Activated CD8-positive, alpha-beta memory T cell treated with anti-CD3 and anti-CD28 coated beads for 24 hours (primary cell): ENCODE measurements at regions not wholly inside any gene's neighbourhood (a gene's known extent, or its start where the extent isn't known, plus 50 kb on each side); places are given as distances from the start of the nearest gene placed in this dataset.

Experiments
- DNase-seq: peaks from one replicate; pipeline ENCODE4 v3.0.0-alpha.2; 2020

DNA sequence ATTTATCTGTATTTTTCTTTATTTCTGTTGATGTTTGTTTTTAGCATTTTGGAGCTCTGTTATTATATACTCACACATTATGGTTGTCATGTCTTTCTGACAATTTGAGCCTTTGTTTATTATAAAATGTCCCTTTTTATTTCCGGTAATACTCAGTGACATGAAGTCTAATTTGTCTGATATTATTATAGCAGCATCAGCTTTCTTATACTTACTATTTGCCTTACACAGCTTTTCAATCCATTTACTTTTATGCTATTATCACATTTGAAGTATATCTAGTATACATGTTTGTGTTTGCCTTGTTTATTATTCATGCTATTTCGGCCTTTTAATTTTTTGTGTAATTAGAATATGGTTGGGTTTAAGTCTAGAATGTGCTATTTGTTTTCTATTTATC, 430.6 kb upstream of the FANCL start:
- no peak for DNase-seq

DNA sequence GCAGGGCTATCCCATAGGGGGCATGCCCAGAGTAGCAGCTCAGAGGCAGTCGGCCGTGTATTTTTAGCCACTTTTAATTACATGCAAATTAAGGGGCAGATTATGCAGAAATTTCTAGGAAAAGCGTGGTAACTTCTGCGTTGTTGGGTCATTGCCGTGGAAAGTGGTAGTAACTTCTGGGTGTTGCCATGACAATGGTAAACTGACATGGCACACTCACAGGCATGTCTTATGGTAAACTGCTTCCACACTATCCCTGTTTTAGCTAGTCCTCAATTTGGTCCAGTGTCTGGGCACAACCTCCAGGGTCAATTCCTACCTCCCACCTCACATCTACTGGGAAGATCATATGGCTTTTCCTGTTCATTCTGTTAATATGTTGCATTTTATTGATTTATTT, 428.9 kb upstream of the FANCL start:
- DNase-seq, result no peak

DNA sequence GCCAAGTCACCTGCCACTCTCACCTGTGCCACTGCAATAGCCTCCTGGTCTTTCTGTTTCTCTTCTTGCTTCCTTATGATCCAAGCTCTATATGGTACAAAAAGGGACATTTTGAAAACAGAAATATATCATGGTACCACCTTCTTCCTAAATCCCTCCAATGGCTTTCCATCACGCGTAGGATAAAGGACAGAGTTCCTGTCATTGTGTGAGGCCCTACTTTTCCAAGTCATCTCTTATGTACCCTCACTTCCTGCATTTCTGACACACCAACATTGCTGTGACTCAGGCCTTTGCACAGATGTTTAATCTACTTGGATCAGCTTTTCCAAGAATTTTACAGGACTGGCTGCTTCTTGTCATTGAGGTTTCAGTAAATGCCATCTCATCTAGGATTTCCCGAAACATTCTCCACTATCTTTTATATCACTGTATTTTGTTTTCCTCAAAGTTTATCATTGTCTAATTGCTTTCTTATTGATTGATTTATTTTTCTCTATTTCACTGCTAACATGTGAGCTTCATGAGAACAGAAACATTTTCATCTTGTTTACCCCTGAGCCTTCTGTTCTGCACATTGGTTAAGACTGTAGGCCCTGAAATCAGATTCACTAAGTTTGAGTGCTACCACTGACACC, 426.1 kb upstream of the FANCL start:
- no peak for DNase-seq

DNA sequence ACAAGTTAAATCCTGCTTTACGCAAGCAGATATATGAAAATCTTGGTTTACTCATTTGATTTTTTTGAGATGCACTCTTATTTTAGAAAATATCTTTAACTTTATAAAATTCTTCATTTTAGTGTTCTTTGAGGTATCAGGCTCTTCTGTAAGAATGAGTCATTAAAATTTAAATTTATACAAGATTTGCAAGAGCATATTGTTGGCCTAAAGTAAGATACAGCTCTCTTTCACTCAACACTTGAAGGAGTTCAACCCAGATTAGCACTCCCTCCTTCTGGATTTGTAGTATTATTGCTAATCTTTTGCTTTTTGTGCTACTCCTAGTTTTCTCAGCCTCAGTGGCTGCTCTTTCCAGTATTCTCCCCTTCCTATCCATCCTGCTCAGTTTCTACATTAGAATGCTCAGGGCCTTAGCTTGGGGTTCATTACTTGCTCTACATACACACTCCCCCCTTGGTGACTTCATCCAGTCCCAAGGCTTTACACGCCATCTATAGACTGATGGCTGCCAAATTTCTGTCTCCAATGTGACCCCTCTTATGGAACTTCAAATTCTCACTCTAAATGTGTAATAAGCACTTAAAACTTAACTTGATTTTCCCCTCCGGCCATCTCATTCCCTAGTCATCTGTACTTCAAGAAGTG, 425.3 kb upstream of the FANCL start:
- no peak for DNase-seq

DNA sequence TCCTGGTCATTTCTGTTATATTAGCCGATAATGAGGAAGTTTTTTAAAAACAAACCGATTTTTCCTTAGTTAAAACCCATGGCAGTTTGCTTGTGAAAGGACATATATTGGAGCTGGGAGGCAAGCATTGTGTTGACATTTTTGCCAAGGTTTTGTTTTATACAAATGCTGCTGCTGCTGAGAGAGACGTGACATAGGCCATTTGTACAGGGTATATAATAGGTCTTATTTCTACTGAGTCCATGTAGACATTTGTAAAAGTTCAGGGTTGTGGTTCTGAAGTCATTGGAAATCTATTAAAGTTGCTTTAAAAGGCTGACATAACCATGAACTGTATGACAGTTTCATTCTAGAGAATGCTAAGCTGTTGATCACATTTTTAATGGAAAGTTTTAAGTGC, 424.0 kb upstream of the FANCL start:
- no peak for DNase-seq

DNA sequence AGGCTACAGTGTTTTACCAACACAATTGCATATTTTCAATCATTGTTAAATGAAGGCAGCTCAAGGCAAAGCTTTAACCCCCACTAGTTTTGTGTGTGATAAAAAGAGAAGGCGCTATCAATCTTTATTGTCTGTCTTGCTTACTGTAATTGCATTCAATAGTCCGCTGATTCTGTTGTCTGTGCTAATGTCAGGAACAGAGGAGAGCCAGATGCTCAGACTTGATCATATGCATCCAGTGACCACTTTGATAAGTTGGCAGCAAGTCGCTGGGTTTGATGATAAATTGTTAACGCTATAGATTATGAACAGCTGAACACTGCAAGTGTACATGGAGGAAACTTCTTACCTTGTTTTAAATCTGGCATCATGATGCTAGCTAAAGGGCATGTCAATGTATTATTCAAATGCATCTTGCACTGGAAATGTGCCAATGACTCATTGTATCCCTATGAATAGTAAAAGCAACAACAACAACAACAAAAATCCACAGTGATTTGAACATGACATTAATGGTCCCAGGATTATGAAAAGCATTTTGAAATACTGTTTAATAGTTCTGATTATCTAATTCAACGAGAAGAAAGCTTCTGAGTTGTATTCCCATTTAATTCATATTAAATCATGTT, 423.5 kb upstream of the FANCL start:
- no peak for DNase-seq

DNA sequence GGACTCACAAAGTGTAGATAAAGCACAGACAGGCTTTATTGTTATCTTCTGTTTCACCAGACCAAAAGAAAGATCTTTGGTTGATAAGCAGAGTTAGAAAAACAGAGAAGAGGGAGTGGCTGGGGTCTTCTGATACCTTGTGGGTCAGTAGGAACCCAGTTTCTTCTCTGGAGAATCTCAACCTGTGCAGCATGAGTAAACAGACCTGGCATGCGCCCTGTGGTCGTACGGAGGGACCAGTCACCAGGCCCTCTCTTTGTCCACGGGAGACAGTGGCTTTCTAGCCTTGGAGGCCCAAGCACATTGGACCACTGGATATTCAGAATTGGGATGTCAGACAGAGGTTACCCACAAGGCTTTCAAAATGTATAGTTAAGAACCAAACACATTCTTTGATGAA, 418.9 kb upstream of the FANCL start:
- no peak for DNase-seq

DNA sequence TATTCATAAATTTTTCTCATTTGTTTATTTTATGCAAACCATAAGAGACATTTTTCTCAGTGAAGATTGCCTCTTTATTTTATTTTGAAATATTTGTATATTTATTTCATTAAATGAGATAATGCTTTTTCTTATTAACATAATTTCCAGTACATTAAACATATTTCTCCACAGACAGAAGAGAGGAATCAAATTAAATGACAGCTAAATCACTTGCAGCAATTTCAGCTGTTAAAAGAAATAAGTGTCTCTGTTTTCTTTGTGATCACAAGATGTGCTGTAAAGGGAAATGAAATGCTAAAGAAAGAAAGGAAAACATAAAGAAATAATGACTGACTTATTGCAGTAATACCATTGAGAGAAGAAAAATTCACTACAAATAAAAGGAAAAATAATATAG, 414.0 kb upstream of the FANCL start:
- no peak for DNase-seq

DNA sequence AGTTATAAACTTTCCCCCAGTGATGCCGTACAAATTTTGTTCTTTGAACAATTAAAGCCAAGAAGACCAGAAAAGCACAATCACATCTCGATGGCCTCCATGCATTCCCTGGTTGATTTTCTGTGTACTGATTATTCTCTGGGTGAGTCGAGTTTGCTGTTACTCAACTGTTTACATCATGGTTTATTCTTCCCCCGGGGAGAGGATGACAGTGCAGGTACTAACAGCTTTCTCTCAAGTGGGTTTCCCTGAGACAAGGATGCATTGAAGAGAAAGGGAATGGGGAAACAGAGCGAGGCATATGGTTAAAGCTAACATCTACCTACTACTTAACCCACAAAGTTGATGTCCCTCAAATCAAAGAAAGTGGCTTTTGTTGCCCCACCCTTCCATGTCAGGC, 410.8 kb upstream of the FANCL start:
- no peak for DNase-seq

DNA sequence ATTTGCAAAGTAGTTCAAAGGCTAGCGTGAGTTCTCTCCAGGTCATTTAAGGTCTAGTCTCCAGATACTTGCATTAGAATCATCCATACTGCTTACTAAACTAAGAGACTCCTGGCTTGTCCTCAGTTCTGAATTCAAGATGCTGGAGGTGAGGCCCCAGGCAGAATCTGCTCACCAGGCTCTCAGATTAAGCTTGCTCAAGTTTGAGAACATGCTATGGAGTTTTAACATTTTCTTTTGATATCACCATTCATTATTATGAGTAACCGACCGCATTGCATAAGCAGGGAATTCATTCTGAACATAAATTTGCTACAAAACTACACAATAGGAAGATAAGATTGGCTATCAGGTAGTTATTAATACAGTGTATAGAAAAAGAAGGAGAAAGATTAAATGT, 409.7 kb upstream of the FANCL start:
- DNase-seq, result no peak

DNA sequence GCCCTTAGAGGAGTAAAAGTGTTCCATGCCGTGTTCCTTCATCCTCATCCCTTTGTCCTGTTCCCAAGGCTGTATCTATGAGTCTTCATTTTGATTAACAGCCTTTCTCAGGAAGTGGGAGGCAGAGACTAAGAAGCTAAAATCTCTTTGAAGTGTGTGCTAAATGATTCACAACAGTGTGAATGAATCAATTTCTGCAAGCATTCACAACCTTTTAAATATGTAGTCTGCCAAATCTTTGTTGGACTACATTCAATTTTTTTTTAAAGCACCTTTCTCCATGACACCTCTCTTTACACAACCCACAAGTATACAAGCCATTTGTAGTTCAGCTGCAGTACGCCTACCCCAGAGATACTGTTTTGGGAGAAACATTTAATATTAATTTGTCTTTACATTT, 408.6 kb upstream of the FANCL start:
- no peak for DNase-seq

DNA sequence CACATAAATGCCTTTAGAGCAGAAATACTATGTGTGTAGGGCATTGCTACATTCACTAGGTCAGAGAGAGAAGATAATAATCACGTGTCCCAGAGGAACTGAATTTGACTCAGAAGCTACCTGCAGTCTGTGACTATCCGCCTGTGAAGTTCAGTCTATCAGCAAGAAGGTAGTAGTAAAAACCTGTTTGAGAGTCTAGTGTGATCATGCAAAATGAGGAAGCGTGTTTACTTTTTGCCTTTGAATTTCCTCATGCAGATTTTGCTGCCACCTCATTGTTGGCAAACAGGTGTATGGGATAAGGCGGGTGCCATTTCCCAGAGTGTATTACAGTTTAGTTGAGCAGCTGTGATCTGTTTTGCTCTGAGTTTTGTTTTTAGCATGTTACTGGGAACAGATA, 403.9 kb upstream of the FANCL start:
- no peak for DNase-seq

DNA sequence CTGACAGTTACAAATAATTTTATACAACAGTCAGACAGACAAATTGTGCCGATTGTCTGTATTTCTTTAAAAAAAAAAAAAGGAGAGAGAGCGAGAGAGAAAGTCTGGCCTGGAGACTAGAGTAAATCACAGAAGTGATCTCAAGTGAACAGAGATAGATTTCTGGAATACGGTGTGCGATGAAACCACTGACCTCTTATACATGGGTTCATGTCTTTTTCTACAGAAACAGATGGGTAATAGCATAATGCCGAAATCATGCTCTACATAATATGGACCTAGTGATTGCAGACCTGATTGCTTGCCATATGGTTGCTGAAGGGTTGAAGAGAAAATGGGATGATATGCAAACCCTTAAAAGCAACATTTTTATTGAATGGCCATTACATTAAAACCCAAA, 403.3 kb upstream of the FANCL start:
- no peak for DNase-seq

DNA sequence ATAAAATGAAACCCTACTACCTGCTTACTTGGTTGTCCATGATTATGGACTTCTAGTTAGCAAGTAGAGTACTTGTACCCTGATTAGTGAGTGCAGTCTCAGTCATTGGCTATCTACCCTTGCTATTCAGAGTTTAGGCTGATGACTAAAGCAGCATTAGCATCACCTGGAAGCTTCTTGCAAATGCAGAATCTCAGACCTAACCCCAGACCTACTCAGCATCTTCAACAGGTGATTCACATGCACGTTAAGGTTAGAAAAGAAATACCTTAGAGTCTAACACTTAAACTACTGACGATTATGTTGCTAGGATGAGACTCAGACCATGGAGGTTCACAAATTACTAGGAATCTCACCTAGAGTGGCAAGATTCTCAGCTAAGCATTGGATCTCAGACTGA, 399.9 kb upstream of the FANCL start:
- no peak for DNase-seq

DNA sequence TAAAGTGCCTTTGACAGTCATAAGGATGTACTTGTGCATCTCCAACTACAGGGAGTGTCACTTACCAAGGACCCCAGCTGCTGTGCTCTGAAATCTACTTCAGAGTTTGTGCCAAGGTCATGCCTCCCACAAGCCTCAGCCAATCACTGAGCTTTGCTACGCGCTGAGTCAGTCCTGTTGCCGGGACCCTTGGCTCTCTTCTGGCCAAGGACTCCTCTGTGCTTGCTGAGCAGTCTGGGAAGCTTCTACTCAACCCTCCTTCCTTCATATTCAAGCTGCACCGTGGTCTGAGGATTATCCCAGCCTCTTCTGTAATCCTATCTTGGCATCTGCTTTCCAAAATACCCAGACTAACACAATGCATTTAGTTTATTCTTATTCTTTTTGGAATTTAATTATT, 398.9 kb upstream of the FANCL start:
- DNase-seq, result no peak

DNA sequence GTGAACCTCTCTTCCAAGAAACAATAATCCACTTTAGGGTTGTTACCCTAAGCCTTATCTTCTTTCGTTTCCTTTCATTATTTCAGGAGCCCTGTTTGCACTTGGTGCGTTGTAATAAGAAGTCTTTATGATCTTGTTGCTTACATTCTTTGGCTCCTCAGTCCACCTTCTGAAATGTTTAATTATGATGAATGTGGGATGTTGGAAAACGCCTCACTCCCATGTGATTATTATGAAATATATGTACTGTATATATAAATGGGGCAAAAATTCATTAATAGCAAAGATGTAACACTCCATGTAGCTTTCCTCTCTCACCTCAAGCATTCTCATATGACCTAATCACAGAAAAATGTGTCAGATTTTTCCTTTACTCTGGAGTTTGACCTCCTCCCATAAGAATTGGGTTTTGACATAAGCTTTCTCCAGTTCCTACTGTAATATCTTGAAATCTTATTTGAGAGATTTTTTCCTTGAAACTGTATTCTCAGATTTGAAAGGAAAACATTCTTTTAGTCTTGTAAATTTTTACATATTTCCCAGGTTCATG, 397.2 kb upstream of the FANCL start:
- DNase-seq, result no peak

DNA sequence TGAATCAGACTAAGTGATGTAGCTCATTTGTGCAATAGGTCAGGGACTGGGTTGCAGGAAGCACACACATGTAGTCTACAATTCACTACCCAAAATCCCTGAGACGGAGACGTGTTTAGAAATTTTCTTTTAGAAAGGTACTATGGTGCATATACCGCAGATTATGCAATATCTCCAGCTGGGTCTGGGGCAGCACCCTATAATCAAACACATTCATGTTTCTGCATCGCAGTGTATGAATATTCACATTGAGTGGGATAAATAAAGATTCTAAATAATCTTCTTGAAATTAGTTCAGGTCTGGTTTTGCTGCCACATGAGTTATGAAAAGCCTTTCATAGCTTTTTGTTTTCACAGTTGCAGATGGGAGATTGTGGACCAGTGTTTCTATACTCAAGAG, 395.7 kb upstream of the FANCL start:
- DNase-seq, result no peak

DNA sequence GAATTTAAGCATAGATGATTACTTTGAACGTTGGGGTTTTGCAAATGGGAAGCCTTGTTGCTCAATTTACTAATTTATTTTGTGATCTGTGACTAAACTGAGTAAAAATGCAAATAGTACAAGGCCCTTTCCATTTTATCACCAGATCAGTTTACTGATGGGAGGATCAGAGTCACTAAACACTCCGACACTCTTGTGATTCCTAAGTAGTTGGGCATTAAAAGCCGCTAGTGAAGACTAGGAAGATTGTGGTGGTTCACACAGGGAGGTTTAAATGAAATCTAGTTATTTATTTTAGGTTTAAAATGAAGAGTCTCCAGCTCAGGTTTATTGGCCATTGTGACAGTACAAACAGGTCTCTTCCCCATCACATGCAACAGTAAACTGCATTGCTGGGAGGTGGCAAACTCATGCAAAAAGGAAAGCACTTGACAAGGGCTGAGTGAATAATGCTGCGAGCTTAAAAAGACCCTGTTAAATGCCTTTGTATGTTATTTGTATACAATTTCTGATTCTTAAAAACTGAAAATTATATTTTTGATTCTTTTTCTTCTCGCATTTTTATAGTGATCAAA, 394.8 kb upstream of the FANCL start:
- no peak for DNase-seq

DNA sequence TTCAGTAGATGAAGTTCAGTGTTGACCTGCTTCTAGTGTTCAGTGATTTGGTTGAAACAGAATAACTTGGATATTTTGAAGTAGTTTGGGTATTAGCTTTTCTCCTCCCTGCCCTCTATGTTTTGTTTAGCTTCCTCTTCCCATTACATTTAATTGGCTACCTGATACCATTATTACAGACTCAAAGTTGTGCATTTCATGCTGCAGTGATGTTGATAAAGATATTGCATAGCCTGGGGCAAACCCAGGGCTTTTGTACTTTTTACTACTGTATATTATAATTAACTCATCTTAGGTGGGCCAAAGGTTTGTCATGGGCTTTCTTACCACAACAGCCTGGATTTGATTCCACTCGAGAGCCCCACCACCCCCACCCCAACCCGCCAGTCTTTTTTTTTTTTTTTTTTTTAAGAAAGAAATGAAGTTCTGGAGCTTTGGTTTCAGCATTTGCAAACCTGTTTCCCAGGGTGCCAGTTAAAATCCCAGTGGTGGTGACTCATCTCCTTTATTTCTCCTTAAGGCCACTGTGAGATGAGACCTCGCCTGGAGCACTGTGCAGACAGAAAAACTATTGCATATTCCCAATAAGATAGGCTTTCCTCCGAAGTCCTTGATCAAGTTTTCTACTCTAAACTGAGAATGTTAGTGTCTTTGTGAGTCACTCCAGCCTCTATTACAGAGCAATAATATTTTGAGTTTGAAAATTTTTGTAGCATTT, 393.7 kb upstream of the FANCL start:
- no peak for DNase-seq

DNA sequence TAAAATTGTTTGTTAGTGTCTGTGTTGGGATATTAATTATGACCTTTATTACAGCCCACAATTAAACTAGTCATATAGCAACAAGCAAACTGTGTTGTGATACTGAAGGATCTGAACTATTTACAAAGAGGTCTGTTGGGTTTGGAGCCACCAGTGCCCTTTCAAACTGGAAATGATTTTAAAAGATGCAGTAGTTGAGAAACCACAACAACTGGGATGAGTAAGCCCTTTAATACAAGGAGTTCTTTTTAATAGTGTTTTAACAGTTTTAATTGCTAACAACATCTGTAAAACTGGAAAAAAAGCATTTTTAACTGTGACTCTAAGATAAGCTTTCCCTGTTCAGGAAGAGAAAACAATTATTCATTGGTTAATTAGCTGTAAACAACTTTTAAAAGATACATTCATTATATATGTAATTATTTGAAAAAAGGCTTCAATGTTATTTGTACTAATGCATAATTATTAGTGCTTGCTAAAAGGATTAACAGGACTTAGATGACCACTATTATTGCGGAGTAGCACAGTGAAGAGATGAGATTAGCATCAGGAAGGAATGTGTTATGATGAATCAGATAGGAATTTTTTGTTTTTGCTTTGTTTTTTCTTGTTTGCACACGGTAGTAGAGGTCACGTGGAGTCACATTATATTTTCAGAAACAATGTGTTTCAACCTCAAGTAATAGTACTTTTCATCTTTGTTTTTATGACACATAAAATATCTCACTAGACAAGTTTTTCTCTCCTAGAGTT, 392.7 kb upstream of the FANCL start:
- DNase-seq, result no peak

DNA sequence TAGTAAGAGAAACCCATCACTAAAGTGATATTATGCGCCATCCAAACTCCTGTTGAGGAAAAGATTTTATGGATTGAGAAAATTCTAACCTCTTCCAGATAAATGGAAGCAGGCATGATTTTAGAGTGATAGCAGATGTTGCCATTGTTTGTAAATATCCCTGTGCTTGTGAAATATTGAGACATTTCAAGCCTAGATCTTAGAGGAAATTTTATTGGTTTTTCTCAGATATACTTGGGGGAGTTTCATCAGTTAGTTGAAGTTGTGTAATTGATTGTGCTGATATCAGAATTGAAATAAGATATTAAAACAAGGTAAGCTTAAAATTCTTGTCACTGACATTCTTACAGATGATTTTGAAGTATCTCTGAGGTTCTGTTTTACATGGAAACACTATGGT, 390.9 kb upstream of the FANCL start:
- DNase-seq, result no peak

DNA sequence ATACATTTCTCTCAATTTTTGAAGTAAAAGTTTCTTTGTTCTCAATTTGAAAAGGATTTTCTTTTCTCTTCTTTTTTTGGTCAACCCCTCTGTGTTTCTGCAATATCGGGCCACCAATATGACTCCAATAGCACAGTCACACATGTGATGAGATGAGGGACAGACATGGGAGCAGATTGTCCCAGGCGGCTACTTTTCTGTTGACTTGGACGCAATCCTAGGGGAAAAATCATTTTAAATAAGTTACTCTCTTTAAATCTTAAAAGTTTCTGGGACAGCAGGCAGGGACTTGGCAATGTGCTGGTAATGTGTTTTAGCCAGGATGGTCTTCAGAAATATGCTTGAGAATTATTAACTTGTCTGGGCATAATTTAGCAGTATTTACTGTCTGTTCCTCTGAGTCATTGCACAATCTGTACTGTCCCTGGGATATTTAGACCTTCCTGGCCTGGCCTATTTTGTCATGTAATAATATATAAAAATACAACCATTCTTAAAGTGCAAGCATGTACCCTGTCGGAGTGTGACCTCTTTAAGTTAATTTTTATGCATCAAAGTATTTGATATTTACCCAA, 388.5 kb upstream of the FANCL start:
- no peak for DNase-seq
